Activated T-cell treated with anti-CD3 and anti-CD28 coated beads for 48 hours (primary cell): ENCODE measurements at regions not wholly inside any gene's neighbourhood (a gene's known extent, or its start where the extent isn't known, plus 50 kb on each side); places are given as distances from the start of the nearest gene placed in this dataset.
"Not testable (repeated sequence)": the region's sequence is repeated elsewhere in the genome, so short reads cannot be mapped to it uniquely, and the experiment has no call there.

ENCODE experiments used
- DNase-seq: peaks from one replicate; pipeline ENCODE4 v3.0.0-alpha.2; 2020; ENCODE audit warnings: low read depth

DNA sequence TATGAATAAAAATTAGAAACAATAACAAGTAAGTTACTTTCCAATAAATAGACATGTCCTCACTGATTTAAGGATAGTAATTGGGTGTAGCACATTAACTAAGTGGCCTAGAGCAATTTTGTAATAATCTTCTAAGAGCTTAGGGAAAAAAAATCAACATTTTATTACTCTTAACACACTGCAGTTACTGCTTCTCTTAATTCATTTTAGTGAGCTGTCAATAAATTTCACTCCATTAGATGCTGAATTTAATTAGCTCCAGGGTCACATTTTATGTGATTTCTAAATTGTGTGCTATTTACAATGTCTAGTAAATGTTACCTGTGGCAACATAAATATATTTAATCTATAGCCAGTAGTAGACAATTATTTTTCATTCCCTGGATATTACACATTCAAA lies 612.0 kb downstream of the C4orf33 start:
- DNase-seq, result no peak

DNA sequence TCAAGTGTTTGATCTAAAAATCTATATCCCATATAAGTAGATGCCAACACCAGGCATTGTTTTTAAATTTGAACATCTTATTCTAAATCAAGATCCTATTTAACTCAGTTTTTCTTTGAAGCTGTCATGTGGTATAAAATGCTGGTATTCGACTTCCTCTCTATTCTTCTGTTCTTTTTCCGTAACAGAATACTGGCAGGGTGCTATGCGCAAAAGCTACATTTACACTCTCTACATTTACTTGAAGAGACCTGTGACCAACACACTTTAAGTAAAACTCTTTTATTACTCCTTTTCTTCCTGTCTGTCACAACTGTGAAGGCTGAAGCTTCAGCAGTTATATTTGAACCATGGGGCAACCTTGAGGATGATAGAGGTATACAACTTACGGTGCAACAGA lies 612.8 kb downstream of the C4orf33 start:
- DNase-seq, result no peak

DNA sequence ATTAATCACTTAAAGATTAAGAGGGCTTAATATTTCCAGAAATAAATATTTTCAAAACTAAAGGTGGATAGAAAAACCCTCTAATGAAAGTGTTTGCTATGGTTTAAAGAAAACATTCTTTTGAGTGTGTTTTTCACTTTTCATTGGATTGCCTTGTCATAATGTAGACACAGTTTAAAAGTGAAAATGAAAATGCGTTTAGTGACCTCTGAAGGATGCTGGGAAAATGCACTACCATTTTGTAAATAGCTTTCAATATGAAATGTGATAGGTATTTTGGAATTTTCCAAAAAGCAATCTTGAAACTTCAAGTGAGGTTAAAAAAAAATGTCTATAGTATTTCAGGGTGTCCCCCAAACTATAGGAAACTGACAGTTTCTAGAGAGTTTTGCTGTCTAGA lies 642.2 kb downstream of the C4orf33 start:
- DNase-seq, result no peak

DNA sequence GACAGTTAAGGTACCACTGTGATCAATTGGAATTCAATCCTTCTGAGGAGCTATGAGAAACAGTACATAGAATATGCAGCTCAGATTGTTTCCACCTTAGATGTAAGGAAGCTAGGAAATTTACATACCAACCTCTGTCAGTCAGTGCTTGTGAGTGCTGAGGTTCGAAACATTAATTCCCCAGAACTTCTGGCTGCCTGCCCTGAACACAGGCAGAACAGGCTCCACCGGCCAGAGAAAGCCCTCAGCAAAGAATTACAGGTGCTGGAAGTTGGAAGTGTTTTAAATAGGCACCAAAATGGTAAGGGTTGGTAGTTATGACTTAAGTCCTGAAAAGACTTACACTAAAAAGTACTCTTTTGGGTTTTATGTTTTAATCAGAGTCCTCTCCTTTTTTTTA lies 651.8 kb downstream of the C4orf33 start:
- DNase-seq, result no peak

DNA sequence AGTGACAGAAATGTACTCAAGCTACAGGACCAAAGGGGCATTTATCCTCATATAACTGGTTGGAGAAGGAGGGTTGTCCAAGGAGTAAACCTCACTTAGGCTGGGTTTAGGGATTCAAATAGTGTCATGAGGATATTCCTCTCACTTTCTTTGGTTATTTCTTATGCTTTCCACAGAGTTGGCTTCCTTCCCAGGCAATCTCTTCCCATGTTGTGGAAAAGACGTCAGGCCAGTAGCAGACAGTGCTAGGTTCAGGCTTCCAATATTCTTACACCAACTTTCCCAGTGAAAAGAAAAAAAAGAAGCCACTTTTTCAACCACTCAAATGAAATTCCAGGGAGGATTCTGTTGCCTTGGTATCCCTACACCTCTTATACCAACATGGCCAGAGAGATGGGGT lies 653.0 kb downstream of the C4orf33 start:
- no peak for DNase-seq

DNA sequence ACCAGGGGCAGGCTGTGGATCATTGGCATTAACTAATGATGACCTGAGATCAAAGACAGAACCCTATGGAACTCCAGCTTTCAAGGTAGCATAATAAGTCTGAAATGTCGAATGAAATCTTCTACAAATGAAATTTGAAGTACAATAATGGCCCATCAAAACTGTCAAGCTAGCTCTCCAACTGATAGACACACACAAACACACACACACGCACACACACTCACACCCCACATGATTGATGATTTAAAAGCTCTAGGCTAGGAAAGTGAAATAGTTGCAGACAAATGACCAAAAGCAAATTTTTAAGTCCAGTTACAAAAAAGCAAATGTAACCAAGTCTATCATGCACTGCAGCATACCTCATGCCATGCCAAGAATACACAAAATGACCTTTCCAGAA lies 655.7 kb downstream of the C4orf33 start:
- DNase-seq, result no peak

DNA sequence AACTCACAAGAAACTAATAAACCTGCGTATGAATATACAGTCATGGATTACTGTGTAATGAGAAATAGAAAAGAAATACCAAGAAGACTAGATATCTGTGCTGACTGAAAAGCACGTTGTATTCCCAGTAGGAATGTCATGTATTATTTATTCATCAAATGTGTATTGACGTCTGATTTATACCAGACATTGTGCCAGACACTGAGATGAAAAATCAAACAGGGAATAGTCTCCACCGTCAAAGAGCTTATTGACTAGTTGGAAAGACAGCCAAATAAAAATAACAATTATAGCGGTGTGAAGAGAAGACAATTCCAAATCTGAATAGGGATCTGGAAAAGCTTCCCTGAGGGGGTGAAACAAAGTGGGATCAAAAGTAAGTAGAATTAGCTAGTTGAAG lies 687.6 kb downstream of the C4orf33 start:
- no peak for DNase-seq

DNA sequence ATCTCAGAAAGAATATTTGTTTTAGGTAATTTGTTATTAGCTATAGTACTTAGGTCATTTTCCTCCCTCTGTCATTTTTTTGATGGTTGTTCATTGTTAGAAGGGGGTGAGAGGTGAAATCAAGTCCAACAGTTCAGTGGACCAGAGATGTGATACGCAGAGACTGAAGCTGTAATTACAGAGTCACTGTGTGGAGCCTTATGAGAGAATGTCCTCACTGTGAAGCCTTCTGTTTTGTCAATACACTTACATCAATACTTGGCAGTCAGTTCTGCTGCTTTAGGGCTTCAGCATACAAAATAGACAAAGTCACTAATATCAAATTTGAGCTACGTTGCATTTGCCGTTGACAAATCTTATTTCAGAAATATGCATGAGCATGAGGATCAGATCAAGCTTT lies 692.5 kb downstream of the C4orf33 start:
- no peak for DNase-seq

DNA sequence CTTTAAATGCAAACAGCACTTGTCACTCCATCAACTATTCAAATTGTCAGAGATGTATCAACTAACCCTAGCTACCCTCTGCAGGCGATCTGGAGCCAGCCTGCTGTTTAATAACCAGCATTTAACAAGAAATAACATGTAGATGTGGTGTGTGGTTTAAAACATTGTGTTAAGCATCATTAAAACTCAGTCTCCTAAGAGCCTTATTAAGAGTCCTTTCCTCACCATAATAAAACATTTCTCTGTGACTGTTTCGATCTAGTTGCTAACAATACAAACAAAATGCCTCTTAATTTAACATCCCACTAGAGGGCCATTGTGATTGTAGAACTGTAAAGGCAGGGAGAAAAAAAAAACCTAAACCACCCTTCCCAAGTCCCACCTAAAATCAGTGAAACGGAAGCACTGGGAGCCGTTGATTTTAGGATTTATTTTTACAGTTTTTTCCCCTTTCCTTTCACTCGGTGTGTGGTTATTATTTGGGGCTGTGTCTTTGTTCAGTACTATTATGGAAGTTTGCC lies 708.6 kb downstream of the C4orf33 start:
- no peak for DNase-seq

DNA sequence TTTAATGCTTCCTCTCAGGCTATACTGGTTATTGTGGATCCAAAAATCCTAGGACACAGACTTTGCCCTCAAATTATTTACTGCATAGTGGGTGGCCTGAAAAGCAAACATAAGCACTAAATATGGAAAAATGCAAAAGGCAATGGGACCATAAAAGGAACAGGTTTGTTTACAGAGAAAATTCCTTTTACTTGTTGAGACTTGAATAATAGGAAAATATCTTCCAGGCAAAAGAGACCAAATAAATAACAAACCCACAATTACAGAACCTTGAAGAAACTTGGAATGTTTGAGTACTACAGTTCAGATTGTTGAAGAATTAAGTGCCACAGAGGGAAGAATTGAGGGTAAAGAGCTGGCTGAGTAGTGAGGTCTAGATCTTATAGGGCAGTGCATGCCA lies 711.0 kb downstream of the C4orf33 start:
- no peak for DNase-seq

DNA sequence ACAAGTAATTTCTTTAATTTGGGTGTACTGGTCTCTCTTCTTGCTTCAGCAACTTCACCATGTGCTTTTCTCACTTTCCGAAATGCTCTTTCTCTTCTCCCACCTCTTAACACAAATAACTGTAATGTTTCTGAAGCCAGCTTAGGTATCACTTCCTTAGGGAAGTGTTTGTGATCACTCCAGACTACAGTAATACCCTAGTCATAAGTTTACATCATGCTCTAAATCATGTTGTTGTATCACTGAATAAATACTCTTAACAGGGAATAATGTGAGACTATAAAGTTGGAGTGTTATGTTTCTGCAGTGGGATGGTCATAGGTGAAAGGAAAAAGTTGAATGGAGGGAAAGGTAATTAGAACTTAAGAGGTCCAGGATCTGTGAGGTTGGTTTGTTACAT lies 712.3 kb downstream of the C4orf33 start:
- no peak for DNase-seq

DNA sequence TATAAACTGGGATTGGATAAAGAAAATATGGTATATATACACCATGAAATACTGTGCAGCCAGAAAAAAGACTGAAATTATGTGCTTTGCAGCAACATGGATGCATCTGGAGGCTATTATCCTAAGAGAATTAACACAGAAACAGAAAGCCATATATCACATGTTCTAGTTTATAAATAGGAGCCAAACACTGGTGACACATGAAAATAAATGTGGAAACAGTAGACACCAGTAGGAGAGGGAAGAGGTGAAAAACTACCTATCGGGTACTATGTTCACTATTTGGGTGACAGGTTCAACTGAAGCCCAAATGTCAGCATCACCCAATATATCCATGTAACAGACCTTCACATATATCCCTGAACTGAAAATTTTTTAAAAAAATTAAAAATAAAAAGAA lies 725.1 kb downstream of the C4orf33 start:
- no peak for DNase-seq

DNA sequence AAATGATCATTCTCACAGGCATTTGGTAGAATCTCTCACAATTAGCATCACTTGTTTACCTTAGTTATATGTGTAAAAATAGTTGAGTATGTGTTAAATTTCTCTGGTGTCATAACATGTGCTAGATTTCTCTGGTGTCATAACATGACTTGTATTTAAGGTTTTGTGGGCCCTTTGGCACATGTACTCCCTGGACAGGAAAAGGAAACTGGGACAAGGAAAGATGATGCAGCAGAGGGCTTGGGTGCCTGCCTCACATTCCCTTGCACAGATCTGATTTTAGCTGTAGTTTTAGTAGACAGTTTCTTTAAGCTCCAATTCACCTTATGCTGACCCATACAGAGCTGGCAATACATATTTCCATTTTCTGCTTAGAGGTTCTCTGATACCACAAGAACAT lies 726.0 kb downstream of the C4orf33 start:
- DNase-seq, result no peak

DNA sequence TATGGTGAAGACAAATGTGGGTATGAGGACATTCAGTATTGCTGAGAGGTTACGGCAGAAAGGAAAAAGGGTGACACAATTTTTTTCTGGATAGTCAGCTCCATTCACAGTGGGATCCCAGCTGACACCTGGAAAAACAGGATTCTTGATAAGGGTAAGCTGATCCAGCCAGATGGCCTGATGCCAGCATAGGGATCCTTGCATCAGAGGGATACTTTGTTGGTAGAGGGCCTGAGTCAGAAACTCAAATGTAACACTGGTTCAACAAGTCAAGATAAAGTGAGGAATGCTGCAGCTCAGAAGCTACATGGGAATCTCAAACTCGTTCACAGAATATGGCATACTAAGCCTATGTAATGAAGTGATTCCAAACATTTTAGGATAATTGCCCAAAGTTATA lies 726.7 kb downstream of the C4orf33 start:
- DNase-seq, result no peak

DNA sequence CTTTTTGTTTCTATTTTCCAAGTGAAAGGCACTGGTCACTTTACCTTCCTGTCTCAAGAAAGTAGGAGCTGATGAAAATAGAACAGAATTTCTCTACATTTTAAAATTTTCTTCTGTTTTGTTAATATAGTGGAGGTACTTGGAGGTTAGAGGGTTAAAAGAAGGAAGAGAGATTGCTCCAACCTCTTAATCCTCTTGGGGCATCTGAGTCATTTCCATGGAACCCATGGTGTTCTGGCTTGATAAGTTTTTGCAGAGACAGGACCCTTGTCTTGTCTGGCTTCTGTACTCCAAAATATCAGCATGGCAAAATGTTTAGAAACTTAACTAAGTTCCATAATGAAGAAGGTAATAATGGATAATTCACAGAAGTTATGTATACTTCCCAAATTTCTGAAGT lies 727.2 kb downstream of the C4orf33 start:
- no peak for DNase-seq

DNA sequence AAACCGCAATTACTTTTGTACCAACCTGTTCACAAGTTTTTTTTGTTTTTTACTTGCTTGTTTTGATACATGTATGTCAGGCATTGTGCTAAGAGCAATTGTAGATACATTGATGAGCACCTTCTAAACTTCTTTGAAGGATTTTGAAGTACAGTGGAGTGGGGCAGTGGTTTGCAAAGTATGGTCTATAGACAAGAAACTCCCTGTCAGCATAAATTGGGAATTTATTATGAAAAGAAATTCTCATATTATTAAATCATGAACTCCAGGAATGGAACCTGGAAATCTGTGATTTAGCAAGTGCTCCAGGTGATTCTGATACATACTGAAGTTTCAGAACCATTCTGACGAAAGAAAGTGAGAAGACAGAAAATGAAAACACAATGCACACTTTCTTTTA lies 733.4 kb downstream of the C4orf33 start:
- DNase-seq, result no peak

DNA sequence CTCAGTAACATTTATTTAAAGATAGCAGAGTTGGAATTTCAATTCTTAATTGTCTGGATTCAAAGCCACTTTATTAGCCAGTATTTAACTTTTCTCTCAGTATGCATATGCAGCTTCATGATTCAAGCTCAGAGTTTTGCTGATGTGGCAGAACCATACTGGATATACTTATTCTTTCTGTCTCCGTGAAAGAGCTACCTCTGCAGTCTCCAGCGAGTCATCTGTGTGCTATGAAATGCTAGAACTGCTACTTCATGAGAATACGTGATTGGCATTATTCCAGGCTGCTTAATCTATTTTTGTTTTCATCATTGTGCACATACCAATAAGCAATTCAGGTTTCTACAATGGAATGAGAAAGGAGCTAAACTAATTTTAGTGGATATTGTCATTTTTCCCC lies 743.7 kb downstream of the C4orf33 start:
- no peak for DNase-seq

DNA sequence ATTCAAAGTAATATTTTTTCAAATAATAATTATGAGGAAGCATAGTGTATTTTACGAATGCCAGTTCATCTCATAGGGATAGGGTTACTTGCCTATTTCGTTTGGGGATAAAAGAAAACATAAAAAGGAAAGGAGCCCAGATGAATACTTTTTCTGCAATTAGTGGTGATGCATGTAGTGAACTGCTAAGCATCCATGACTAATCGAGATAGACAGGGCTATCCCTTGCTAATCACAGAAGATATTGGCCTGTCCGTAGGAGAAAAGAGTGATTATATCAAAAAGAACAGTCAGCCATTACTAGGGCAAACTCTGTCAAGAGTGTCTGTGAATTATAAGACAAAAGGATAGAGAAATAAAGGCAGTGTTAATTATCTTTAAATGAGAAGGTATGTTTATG lies 746.1 kb downstream of the C4orf33 start:
- DNase-seq, result no peak

DNA sequence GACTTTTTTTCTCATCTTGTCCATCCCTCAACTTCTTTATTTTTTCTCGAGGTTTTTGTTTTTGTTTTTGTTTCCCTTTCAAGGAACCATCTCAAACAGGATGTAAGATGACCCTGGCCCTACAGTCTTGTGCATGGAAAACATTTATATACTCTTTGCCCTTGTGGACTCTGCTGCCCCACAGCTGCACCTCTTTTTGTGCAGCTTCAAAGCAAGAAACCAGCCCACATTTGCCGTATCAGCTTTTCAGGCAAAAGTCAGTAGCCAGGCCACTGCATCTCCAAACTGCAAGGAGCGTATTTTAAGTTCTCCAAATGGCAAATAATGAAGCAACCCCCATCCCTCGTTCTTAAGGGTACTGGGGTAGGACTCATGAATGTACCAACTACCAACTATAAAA lies 756.5 kb downstream of the C4orf33 start:
- no peak for DNase-seq

DNA sequence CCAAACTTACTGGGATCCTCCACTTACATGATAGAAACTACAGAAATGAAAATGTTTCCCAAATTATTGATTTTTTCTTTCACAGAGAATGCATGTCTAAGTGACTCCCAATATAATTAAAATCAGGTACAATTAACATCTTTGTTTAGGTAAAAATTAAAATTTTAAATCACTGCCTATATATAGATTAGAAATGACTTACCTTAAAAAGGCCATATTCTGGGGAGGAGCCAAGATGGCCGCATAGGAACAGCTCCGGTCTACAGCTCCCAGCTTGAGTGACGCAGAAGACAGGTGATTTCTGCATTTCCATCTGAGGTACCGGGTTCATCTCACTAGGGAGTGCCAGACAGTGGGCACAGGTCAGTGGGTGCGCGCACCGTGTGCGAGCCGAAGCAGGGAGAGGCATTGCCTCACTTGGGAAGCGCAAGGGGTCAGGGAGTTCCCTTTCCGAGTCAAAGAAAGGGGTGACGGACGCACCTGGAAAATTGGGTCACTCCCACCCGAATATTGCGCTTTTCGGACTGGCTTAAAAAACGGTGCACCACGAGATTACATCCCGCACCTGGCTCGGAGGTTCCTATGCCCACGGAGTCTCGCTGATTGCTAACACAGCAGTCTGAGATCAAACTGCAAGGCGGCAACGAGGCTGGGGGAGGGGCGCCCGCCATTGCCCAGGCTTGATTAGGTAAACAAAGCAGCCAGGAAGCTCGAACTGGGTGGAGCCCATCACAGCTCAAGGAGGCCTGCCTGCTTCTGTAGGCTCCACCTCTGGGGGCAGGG lies 757.9 kb downstream of the C4orf33 start:
- not testable (repeated sequence) for DNase-seq

DNA sequence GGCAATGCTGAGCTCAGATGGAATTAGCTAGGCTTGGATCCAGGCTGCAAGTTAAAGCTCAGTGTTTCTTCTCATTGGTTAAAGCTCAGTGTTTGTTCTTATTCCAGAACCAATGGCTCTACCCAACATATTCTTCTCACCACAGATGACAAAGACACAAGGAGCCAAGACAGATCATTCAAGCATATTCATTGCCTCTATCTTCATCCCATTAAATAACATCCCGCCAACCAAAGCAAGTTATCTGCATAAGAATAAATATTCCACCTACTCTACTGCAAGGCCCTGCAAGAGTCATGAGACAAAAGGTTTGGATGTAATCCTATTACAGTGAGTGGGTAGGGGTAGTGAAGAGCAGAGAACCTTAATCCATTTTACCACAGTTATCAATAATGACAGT lies 766.5 kb downstream of the C4orf33 start:
- no peak for DNase-seq

DNA sequence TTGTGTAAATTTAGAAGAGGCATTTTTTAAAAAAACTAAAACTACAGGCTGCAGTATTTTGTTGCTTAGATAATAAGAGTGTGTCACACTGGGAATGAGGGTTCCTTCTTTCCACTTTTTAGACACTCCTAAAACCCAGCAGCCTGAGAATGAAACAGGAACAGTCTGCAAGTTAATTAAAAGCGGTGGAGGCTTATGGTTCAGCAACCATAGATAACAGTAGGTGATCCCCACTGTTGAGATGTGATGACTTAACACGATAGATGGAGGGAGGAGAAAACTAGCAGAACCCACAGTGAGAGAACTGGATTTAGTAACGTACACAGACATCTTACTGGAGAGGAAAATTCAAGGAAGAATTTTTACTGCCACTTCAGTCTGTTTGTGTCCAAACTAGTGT lies 767.3 kb downstream of the C4orf33 start:
- no peak for DNase-seq

DNA sequence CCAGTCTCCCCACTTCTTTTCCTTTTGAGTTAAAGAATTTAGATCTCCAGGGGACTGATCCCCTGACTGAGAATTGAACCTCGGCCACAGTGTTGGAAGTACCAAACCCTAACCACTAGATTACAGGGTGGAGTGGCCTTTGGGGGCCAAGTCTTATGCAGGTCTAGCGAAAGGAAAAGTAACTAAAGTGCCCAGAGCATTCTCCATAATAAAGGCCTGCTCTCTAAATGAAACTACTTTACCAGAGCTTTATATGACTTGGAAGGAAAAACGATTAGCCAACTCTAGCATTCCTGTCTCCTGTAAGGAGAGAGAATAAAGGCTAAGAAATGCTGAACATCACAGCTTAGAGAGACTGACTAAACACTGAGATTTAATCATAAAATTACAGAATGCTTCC lies 788.0 kb downstream of the C4orf33 start:
- no peak for DNase-seq

DNA sequence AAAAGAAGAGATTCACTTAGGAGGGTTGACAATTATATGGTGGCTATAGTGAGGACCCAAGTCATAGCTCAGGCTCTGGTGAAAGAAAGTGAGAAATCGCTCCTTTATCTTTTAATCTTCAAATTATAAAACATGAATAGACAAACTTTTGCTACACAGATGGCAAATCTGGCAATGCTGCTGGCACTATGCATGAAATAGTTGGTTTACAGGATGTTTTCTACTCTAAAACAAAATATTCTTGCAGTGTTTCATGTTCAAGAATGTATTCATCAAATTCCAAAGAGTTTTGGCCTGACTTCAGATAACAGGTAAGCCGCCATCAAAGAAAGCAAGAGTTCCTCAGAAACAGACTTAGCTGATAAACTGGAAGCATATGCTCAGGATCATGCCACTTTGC lies 801.2 kb downstream of the C4orf33 start:
- DNase-seq, result no peak
